ENCODE measurements at regions not wholly inside any gene's neighbourhood (a gene's known extent, or its start where the extent isn't known, plus 50 kb on each side); places are given as distances from the start of the nearest gene placed in this dataset.

DNA sequence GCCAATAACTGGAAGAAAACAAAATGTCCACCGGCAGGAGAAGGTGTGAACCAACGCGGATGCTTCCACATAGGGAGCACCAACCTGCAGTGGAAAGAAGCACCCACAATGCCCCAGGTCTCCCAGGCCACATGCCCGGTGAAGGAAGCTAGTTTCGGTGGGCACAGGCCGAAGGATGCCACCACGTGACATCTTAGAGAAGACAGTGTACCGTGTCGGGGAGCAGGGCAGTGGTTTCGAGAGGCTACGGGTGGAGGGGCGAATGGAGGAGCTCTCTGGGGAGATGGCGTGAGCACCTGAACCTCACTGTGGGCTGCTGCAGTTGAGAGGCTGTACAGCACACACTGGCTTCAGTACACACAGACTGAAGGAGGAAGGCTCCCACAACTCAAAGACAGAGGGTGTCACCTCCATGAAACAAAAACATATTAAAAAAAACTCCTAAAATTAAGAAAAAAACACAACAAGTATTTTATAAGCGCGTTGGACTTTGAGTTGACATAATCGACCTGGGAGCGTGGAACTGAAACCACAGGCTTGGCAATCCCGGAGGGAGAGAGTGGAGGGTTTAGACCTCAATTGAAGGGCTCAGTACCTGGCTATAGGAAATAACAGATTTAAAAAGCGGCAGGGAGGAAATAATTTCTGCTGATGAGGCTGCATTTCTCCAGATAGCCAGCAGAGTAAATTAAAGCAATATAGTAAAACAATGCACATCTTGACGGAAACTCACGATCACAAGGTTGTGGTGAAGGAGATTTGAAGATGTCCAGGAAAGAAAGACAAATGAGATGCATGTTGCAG lies 160.1 kb downstream of the RTP5 start:
- Histone ChIP-seq H3K4me1 (ENCODE audit: control insufficient read depth, insufficient read depth, low read length) (no peaks in the 10 kb centered on the region), H3K4me3 (no peak overlapping the region), H3K9me3 (replicated peaks; ENCODE audit: control insufficient read depth, insufficient read depth, low read length) (no peaks in the 10 kb centered on the region; the same call in 2 of the 3 replicates), H3K36me3 (ENCODE audit: control insufficient read depth in 2 of 2, insufficient read depth in 2 of 2, low read length in 1 of 2) (no peaks in the 10 kb centered on the region), H3K9ac (ENCODE audit: control insufficient read depth, insufficient read depth, low read length) (no peak overlapping the region), H2AFZ (ENCODE audit: control insufficient read depth, low read depth, low read length) (no peak overlapping the region), H3K4me2 (ENCODE audit: control insufficient read depth, insufficient read depth) (no peak overlapping the region), H4K20me1 (ENCODE audit: control insufficient read depth, insufficient read depth) (no peaks in the 10 kb centered on the region), H3K27ac (ENCODE audit: control insufficient read depth, insufficient read depth) (no peak overlapping the region), H3K79me2 (ENCODE audit: control insufficient read depth, insufficient read depth, low read length) (no peaks in the 10 kb centered on the region), H3K27me3 (replicated peaks in 1 of 2; ENCODE audit: control insufficient read depth in 2 of 2, insufficient read depth in 2 of 2, low read length in 1 of 2) (peaks cover 0 to 2% of the 10 kb centered on the region in 2 experiments)
- in situ Hi-C loops (cut with MboI) (no loop called here), intact Hi-C loops (cut with micrococcal nuclease; ENCODE audit: unreplicated experiment) (no loop called here)
- 41% methylated on average over 20 of the region's 21 CpGs for WGBS (ENCODE audit: insufficient coverage, insufficient replicate concordance, low lambda C conversion rate, missing lambda C conversion rate)
- TF ChIP-seq STAT1 (conservative IDR thresholded peaks at IDR 0.05) (no peak), CTCF (IDR thresholded peaks at IDR 0.05 in 2 of 3, conservative IDR thresholded peaks at IDR 0.05 in 1 of 3; ENCODE audit: control insufficient read depth in 2 of 3, extremely low read depth in 1 of 3, insufficient read depth in 1 of 3, low read depth in 3 of 3, low read length in 3 of 3) (0 out of 6 replicates have a peak, but pooled peaks of 1 of the 3 experiments have one; percentile 10)
- ChIA-PET RAD21 (ENCODE audit: unreplicated experiment) (no interaction called here), POLR2A (no interaction called here), CTCF (no interaction called here), SMC1A (ENCODE audit: uncharacterized antibody, unreplicated experiment) (no interaction called here)
- DNase-seq (ENCODE audit: low read depth, low spot score) (no peak), FAIRE-seq (no peak), ATAC-seq (no peak)
- no TSS peak for BruUV-seq (replicated peaks)

GRCh38 chr2:242030226-242030575 lies 160.7 kb downstream of the RTP5 start:
- POLR2A ChIA-PET: no interaction called here
- no peak overlapping the region for H2AFZ ChIP-seq (ENCODE audit: control insufficient read depth, low read depth, low read length)
- DNase-seq (ENCODE audit: low read depth, low spot score) (no peak), FAIRE-seq (no peak), ATAC-seq (no peak)
- WGBS (ENCODE audit: insufficient coverage, insufficient replicate concordance, low lambda C conversion rate, missing lambda C conversion rate): 68% methylated on average over 9 of the region's 9 CpGs
- CTCF ChIA-PET: no interaction called here
- H3K9me3 ChIP-seq (replicated peaks; ENCODE audit: control insufficient read depth, insufficient read depth, low read length): no peaks in the 10 kb centered on the region; the same call in 2 of the 3 replicates
- H3K79me2 ChIP-seq (ENCODE audit: control insufficient read depth, insufficient read depth, low read length): no peaks in the 10 kb centered on the region
- peaks cover 0 to 2% of the 10 kb centered on the region in 2 experiments for H3K27me3 ChIP-seq (replicated peaks in 1 of 2; ENCODE audit: control insufficient read depth in 2 of 2, insufficient read depth in 2 of 2, low read length in 1 of 2)
- H3K4me1 ChIP-seq (ENCODE audit: control insufficient read depth, insufficient read depth, low read length): no peaks in the 10 kb centered on the region
- no peak overlapping the region for H3K27ac ChIP-seq (ENCODE audit: control insufficient read depth, insufficient read depth)
- SMC1A ChIA-PET (ENCODE audit: uncharacterized antibody, unreplicated experiment): no interaction called here
- no peak overlapping the region for H3K4me3 ChIP-seq
- BruUV-seq (replicated peaks): no TSS peak
- no peaks in the 10 kb centered on the region for H4K20me1 ChIP-seq (ENCODE audit: control insufficient read depth, insufficient read depth)
- intact Hi-C loops (cut with micrococcal nuclease; ENCODE audit: unreplicated experiment): no loop called here
- RAD21 ChIA-PET (ENCODE audit: unreplicated experiment): no interaction called here
- in situ Hi-C loops (cut with MboI): no loop called here
- no peaks in the 10 kb centered on the region for H3K36me3 ChIP-seq (ENCODE audit: control insufficient read depth in 2 of 2, insufficient read depth in 2 of 2, low read length in 1 of 2)
- H3K9ac ChIP-seq (ENCODE audit: control insufficient read depth, insufficient read depth, low read length): no peak overlapping the region
- H3K4me2 ChIP-seq (ENCODE audit: control insufficient read depth, insufficient read depth): no peak overlapping the region
- TF ChIP-seq IRF4 (IDR thresholded peaks at IDR 0.05; ENCODE audit: low read depth, low read length): no peak
- TF ChIP-seq, protein P1, sequence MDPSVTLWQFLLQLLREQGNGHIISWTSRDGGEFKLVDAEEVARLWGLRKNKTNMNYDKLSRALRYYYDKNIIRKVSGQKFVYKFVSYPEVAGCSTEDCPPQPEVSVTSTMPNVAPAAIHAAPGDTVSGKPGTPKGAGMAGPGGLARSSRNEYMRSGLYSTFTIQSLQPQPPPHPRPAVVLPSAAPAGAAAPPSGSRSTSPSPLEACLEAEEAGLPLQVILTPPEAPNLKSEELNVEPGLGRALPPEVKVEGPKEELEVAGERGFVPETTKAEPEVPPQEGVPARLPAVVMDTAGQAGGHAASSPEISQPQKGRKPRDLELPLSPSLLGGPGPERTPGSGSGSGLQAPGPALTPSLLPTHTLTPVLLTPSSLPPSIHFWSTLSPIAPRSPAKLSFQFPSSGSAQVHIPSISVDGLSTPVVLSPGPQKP (IDR thresholded peaks at IDR 0.05; ENCODE audit: low read depth, low read length): no peak
- TF ChIP-seq NFYB (IDR thresholded peaks at IDR 0.05; ENCODE audit: insufficient read depth, low read depth, low read length): no peak
- no peak for TF ChIP-seq CBFB (IDR thresholded peaks at IDR 0.05; ENCODE audit: low read depth)
- no peak for TF ChIP-seq SPI1 (IDR thresholded peaks at IDR 0.05; ENCODE audit: borderline replicate concordance, insufficient read depth, low read depth, low read length)
- TF ChIP-seq NR2C1 (IDR thresholded peaks at IDR 0.05): no peak
- no peak for TF ChIP-seq NR2C2 (IDR thresholded peaks at IDR 0.05; ENCODE audit: borderline replicate concordance, control insufficient read depth, insufficient read length, low read depth)
- no peak for TF ChIP-seq ZNF687 (IDR thresholded peaks at IDR 0.05)
